Activated CD4-positive, alpha-beta T cell treated with anti-CD3 and anti-CD28 coated beads, Interleukin-2, amount 10 ng/mL, durations not matched to agents 7 days and 5 days (primary cell): ENCODE measurements at regions not wholly inside any gene's neighbourhood (a gene's known extent, or its start where the extent isn't known, plus 50 kb on each side); places are given as distances from the start of the nearest gene placed in this dataset.

ENCODE experiments used
- CTCF ChIA-PET: fragments of 350-600 bp; sonication (Branson Sonifier 250); formaldehyde crosslinking; loops from one replicate; lab custom pipeline; 2021; ENCODE audit warnings: antibody characterized with exemption; lab: Charles Lee
- POLR2A ChIA-PET: fragments of 350-600 bp; sonication (Branson Sonifier 250); formaldehyde crosslinking; loops from one replicate; lab custom pipeline; 2021; ENCODE audit warnings: antibody characterized with exemption; lab: Charles Lee
- DNase-seq: peaks from one replicate; pipeline ENCODE4 v3.0.0-alpha.2; 2020
- H3K27ac Mint-ChIP-seq: one replicate; pipeline ENCODE4 v1.8.0; 2021; ENCODE audit warnings: mild to moderate bottlenecking, moderate library complexity, mixed read lengths
- H3K27me3 Mint-ChIP-seq: one replicate; pipeline ENCODE4 v1.8.0; 2021; ENCODE audit warnings: mixed read lengths
- H3K36me3 Mint-ChIP-seq: one replicate; pipeline ENCODE4 v1.8.0; 2021; ENCODE audit warnings: low read depth, mixed read lengths
- H3K4me1 Mint-ChIP-seq: one replicate; pipeline ENCODE4 v1.8.0; 2021; ENCODE audit warnings: mixed read lengths
- H3K4me3 Mint-ChIP-seq: one replicate; pipeline ENCODE4 v1.8.0; 2021; ENCODE audit warnings: mild to moderate bottlenecking, moderate library complexity, mixed read lengths
- H3K9me3 Mint-ChIP-seq: one replicate; pipeline ENCODE4 v1.8.0; 2021; ENCODE audit warnings: mixed read lengths

GRCh38 chr3:144358191-144358590 is 386.6 kb downstream of the DIPK2A start:
- ChIA-PET POLR2A (no interaction called here), CTCF (no interaction called here)
- Mint-ChIP-seq H3K27me3 (no peaks in the 10 kb centered on the region), H3K9me3 (no peaks in the 10 kb centered on the region), H3K36me3 (no peaks in the 10 kb centered on the region), H3K27ac (no peak overlapping the region), H3K4me1 (no peaks in the 10 kb centered on the region), H3K4me3 (no peak overlapping the region)
- no peak for DNase-seq

- CTCF ChIA-PET: no interaction called here
- Mint-ChIP-seq H3K4me3 (no peak overlapping the region), H3K36me3 (no peaks in the 10 kb centered on the region), H3K9me3 (peaks cover 3% of the 10 kb centered on the region), H3K27me3 (no peaks in the 10 kb centered on the region), H3K27ac (no peak overlapping the region), H3K4me1 (no peaks in the 10 kb centered on the region)
- POLR2A ChIA-PET: no interaction called here
- DNase-seq: no peak
Observed at GRCh38 chr3:144361002-144361401, 389.4 kb downstream of the DIPK2A start.

GRCh38 chr3:144362126-144362525 is 390.5 kb downstream of the DIPK2A start:
- Mint-ChIP-seq H3K4me3 (no peak overlapping the region), H3K9me3 (peaks cover 5% of the 10 kb centered on the region), H3K27me3 (no peaks in the 10 kb centered on the region), H3K36me3 (no peaks in the 10 kb centered on the region), H3K27ac (no peak overlapping the region), H3K4me1 (no peaks in the 10 kb centered on the region)
- POLR2A ChIA-PET: no interaction called here
- CTCF ChIA-PET: no interaction called here
- no peak for DNase-seq

- H3K4me1 Mint-ChIP-seq: no peaks in the 10 kb centered on the region
- POLR2A ChIA-PET: no interaction called here
- no peaks in the 10 kb centered on the region for H3K27me3 Mint-ChIP-seq
- CTCF ChIA-PET: no interaction called here
- no peak overlapping the region for H3K4me3 Mint-ChIP-seq
- DNase-seq: no peak
- no peak overlapping the region for H3K27ac Mint-ChIP-seq
- no peaks in the 10 kb centered on the region for H3K36me3 Mint-ChIP-seq
- peaks cover 10% of the 10 kb centered on the region for H3K9me3 Mint-ChIP-seq
Observed at GRCh38 chr3:144363856-144364255, 392.2 kb downstream of the DIPK2A start.

GRCh38 chr3:144364737-144365136 is 393.1 kb downstream of the DIPK2A start:
- Mint-ChIP-seq H3K4me3 (no peak overlapping the region), H3K4me1 (no peaks in the 10 kb centered on the region), H3K9me3 (peaks cover 10% of the 10 kb centered on the region), H3K36me3 (no peaks in the 10 kb centered on the region), H3K27me3 (no peaks in the 10 kb centered on the region), H3K27ac (no peak overlapping the region)
- no peak for DNase-seq
- POLR2A ChIA-PET: no interaction called here
- CTCF ChIA-PET: no interaction called here

GRCh38 chr3:144369129-144369879 is 397.7 kb downstream of the DIPK2A start:
- no peaks in the 10 kb centered on the region for H3K36me3 Mint-ChIP-seq
- H3K4me3 Mint-ChIP-seq: no peak overlapping the region
- H3K27me3 Mint-ChIP-seq: no peaks in the 10 kb centered on the region
- DNase-seq: no peak
- ChIA-PET POLR2A (interaction anchor here (0.6 kb wide), 1 partner anchor 21 kb away, joined by 4 read pairs; no protein-coding TSS in a partner anchor), CTCF (no interaction called here)
- peaks cover 10% of the 10 kb centered on the region for H3K9me3 Mint-ChIP-seq
- no peaks in the 10 kb centered on the region for H3K4me1 Mint-ChIP-seq
- no peak overlapping the region for H3K27ac Mint-ChIP-seq

GRCh38 chr3:144375088-144375487 is 403.5 kb downstream of the DIPK2A start:
- no peaks in the 10 kb centered on the region for H3K9me3 Mint-ChIP-seq
- no peaks in the 10 kb centered on the region for H3K36me3 Mint-ChIP-seq
- CTCF ChIA-PET: no interaction called here
- POLR2A ChIA-PET: no interaction called here
- H3K4me3 Mint-ChIP-seq: no peak overlapping the region
- no peaks in the 10 kb centered on the region for H3K4me1 Mint-ChIP-seq
- H3K27ac Mint-ChIP-seq: no peak overlapping the region
- DNase-seq: no peak
- no peaks in the 10 kb centered on the region for H3K27me3 Mint-ChIP-seq

- H3K4me1 Mint-ChIP-seq: no peaks in the 10 kb centered on the region
- H3K36me3 Mint-ChIP-seq: no peaks in the 10 kb centered on the region
- no peak overlapping the region for H3K4me3 Mint-ChIP-seq
- H3K27ac Mint-ChIP-seq: no peak overlapping the region
- CTCF ChIA-PET: no interaction called here
- POLR2A ChIA-PET: no interaction called here
- H3K9me3 Mint-ChIP-seq: peaks cover 2% of the 10 kb centered on the region
- H3K27me3 Mint-ChIP-seq: no peaks in the 10 kb centered on the region
- DNase-seq: no peak
Observed at GRCh38 chr3:144380849-144381248, 409.2 kb downstream of the DIPK2A start.

- Mint-ChIP-seq H3K4me3 (no peak overlapping the region), H3K27me3 (no peaks in the 10 kb centered on the region), H3K36me3 (no peaks in the 10 kb centered on the region), H3K4me1 (no peaks in the 10 kb centered on the region), H3K9me3 (peaks cover 2% of the 10 kb centered on the region), H3K27ac (no peak overlapping the region)
- POLR2A ChIA-PET: no interaction called here
- no peak for DNase-seq
- CTCF ChIA-PET: no interaction called here
Observed at GRCh38 chr3:144381607-144382006, 410.0 kb downstream of the DIPK2A start.

- Mint-ChIP-seq H3K36me3 (no peaks in the 10 kb centered on the region), H3K27me3 (no peaks in the 10 kb centered on the region), H3K4me1 (no peaks in the 10 kb centered on the region), H3K27ac (no peak overlapping the region), H3K4me3 (no peak overlapping the region), H3K9me3 (peaks cover 2% of the 10 kb centered on the region)
- ChIA-PET CTCF (no interaction called here), POLR2A (no interaction called here)
- DNase-seq: no peak
Observed at GRCh38 chr3:144384241-144384979, 412.8 kb downstream of the DIPK2A start.

- CTCF ChIA-PET: no interaction called here
- no peaks in the 10 kb centered on the region for H3K36me3 Mint-ChIP-seq
- no peaks in the 10 kb centered on the region for H3K9me3 Mint-ChIP-seq
- H3K27ac Mint-ChIP-seq: no peak overlapping the region
- H3K4me3 Mint-ChIP-seq: no peak overlapping the region
- no peaks in the 10 kb centered on the region for H3K4me1 Mint-ChIP-seq
- POLR2A ChIA-PET: no interaction called here
- H3K27me3 Mint-ChIP-seq: no peaks in the 10 kb centered on the region
- DNase-seq: no peak
Observed at GRCh38 chr3:144390786-144391185, 419.2 kb downstream of the DIPK2A start.

- peaks cover under 1% of the 10 kb centered on the region for H3K9me3 Mint-ChIP-seq
- CTCF ChIA-PET: no interaction called here
Observed at GRCh38 chr3:144391236-144391635, 419.6 kb downstream of the DIPK2A start.

GRCh38 chr3:144394032-144394431 is 422.4 kb downstream of the DIPK2A start:
- H3K27me3 Mint-ChIP-seq: no peaks in the 10 kb centered on the region
- H3K4me1 Mint-ChIP-seq: no peaks in the 10 kb centered on the region
- H3K4me3 Mint-ChIP-seq: no peak overlapping the region
- CTCF ChIA-PET: no interaction called here
- H3K9me3 Mint-ChIP-seq: peaks cover 7% of the 10 kb centered on the region
- H3K36me3 Mint-ChIP-seq: no peaks in the 10 kb centered on the region
- POLR2A ChIA-PET: no interaction called here
- no peak for DNase-seq
- H3K27ac Mint-ChIP-seq: no peak overlapping the region

More at GRCh38 chr3:144391236-144391635, 419.6 kb downstream of the DIPK2A start:
- Mint-ChIP-seq H3K27me3 (no peaks in the 10 kb centered on the region), H3K4me1 (no peaks in the 10 kb centered on the region), H3K4me3 (no peak overlapping the region), H3K36me3 (no peaks in the 10 kb centered on the region), H3K27ac (no peak overlapping the region)
- POLR2A ChIA-PET: no interaction called here
- DNase-seq: no peak
